Liver (tissue), 8 donors: ENCODE measurements at regions not wholly inside any gene's neighbourhood (a gene's known extent, or its start where the extent isn't known, plus 50 kb on each side); places are given as distances from the start of the nearest gene placed in this dataset.

Source experiments
- DNase-seq: peaks from one replicate; pipeline ENCODE4 v3.0.0-alpha.2; 2017; ENCODE audit warnings: low spot score
- H3K27ac ChIP-seq, 2 donors: one replicate each; pipeline ENCODE4 v1.7.0; 2013; ENCODE audit warnings: inconsistent platforms in 2 of 2, low read length in 2 of 2, control low read depth in 1 of 2, low read depth in 1 of 2, mild to moderate bottlenecking in 1 of 2
- H3K27me3 ChIP-seq, 4 donors: one replicate each; pipeline versions ENCODE4 v1.6.1 to v1.7.0; 2013; ENCODE audit warnings: low read length in 3 of 4, inconsistent platforms in 1 of 4, mild to moderate bottlenecking in 1 of 4, moderate library complexity in 1 of 4; ENCODE audit not compliant: control insufficient read depth in 4 of 4, insufficient read depth in 4 of 4
- H3K36me3 ChIP-seq, 4 donors: one replicate each; pipeline versions ENCODE4 v1.6.1 to v1.7.0; 2013; ENCODE audit warnings: low read length in 3 of 4, mild to moderate bottlenecking in 3 of 4, low read depth in 1 of 4, moderate library complexity in 1 of 4; ENCODE audit not compliant: control insufficient read depth in 4 of 4, insufficient read depth in 3 of 4
- H3K4me1 ChIP-seq, 4 donors: one replicate each; pipeline versions ENCODE4 v1.6.1 to v1.7.0; 2013; ENCODE audit warnings: low read length in 3 of 4, mild to moderate bottlenecking in 3 of 4, moderate library complexity in 1 of 4; ENCODE audit not compliant: control insufficient read depth in 4 of 4, insufficient read depth in 4 of 4
- H3K4me3 ChIP-seq, 3 donors: one replicate each; pipeline versions ENCODE4 v1.6.1 to v1.7.0; 2013; ENCODE audit warnings: low read length in 3 of 3, control low read depth in 1 of 3, low read depth in 1 of 3, mild to moderate bottlenecking in 1 of 3
- H3K9ac ChIP-seq, 2 donors: one replicate each; pipeline ENCODE4 v1.7.0; 2013; ENCODE audit warnings: low read length in 2 of 2, mild to moderate bottlenecking in 2 of 2, moderate library complexity in 2 of 2, control low read depth in 1 of 2, low read depth in 1 of 2
- H3K9me3 ChIP-seq, 4 donors: one replicate each; pipeline versions ENCODE4 v1.6.1 to v1.7.0; 2013; ENCODE audit warnings: low read length in 3 of 4; ENCODE audit not compliant: control insufficient read depth in 4 of 4
- CTCF ChIP-seq: fragments of 150-350 bp; IDR thresholded peaks from 2 replicates; pipeline ENCODE4 v1.5.1; 2017; ENCODE audit warnings: improper control_type of control experiment, low read depth, low read length; ENCODE audit not compliant: missing input control
- EGR1 ChIP-seq, 2 donors: IDR thresholded peaks; 2 replicates each; pipeline ENCODE4 v1.6.1; 2016 to 2018; ENCODE audit warnings: antibody characterized with exemption in 2 of 2, low read depth in 2 of 2
- FOXA1 ChIP-seq: IDR thresholded peaks from 2 replicates; pipeline ENCODE4 v1.6.1; 2016; ENCODE audit warnings: antibody characterized with exemption
- FOXA2 ChIP-seq: IDR thresholded peaks from 2 replicates; pipeline ENCODE4 v1.6.1; 2016; ENCODE audit warnings: antibody characterized with exemption
- HNF4A ChIP-seq, 2 donors: conservative IDR thresholded peaks; 2 replicates each; pipeline ENCODE4 v1.6.1; 2016; ENCODE audit warnings: antibody characterized with exemption in 2 of 2, mild to moderate bottlenecking in 2 of 2
- HNF4G ChIP-seq: IDR thresholded peaks from 2 replicates; pipeline ENCODE4 v1.6.1; 2016; ENCODE audit warnings: antibody characterized with exemption
- MAX ChIP-seq: IDR thresholded peaks from 2 replicates; pipeline ENCODE4 v1.6.1; 2016; ENCODE audit warnings: antibody characterized with exemption
- NR2F2 ChIP-seq: IDR thresholded peaks from 2 replicates; pipeline ENCODE4 v1.6.1; 2016; ENCODE audit warnings: antibody characterized with exemption
- REST ChIP-seq: IDR thresholded peaks from 2 replicates; pipeline ENCODE4 v1.6.1; 2016; ENCODE audit warnings: antibody characterized with exemption, mild to moderate bottlenecking
- RXRA ChIP-seq, 2 donors: IDR thresholded peaks; 2 replicates each; pipeline ENCODE4 v1.6.1; 2017 to 2018; ENCODE audit warnings: antibody characterized with exemption in 2 of 2, mild to moderate bottlenecking in 1 of 2
- SP1 ChIP-seq: IDR thresholded peaks from 2 replicates; pipeline ENCODE4 v1.6.1; 2018; ENCODE audit warnings: antibody characterized with exemption, mild to moderate bottlenecking
- YY1 ChIP-seq: IDR thresholded peaks from 2 replicates; pipeline ENCODE4 v1.6.1; 2016; ENCODE audit warnings: antibody characterized with exemption, mild to moderate bottlenecking
- ZBTB33 ChIP-seq: IDR thresholded peaks from 2 replicates; pipeline ENCODE4 v1.6.1; 2016; ENCODE audit warnings: antibody characterized with exemption
- WGBS: extraction: QIAGEN DNeasy Blood & Tissue Kit; methylation state at CpG from one replicate; pipeline ENCODE4 v1.1.7; 2013; 5-methylcytosine and 5-hydroxymethylcytosine counted together
- donor health status: healthy.
- donor health status: healthy.
- donor health status: healthy.
- donor health status: healthy.
- donor health status: healthy.

- Histone ChIP-seq H3K27me3 (no peaks in the 10 kb centered on the region), H3K27ac (no peak overlapping the region), H3K9me3 (peaks cover 0 to 2% (median 0%) of the 10 kb centered on the region in 4 donors), H3K4me1 (no peaks in the 10 kb centered on the region), H3K4me3 (no peak overlapping the region), H3K9ac (no peak overlapping the region), H3K36me3 (no peaks in the 10 kb centered on the region)
- TF ChIP-seq REST (no peak), FOXA2 (no peak), ZBTB33 (no peak), EGR1 (IDR thresholded peaks at IDR 0.05; ENCODE audit: low read depth in 2 of 2) (no peak), YY1 (no peak), RXRA (IDR thresholded peaks at IDR 0.05) (no peak), NR2F2 (no peak), FOXA1 (no peak), SP1 (no peak)
- 78% methylated on average over 5 of the region's 5 CpGs for WGBS
- no peak for DNase-seq
These were observed 269.5 kb upstream of the GBE1 start for GRCh38 chr3:82030916-82031315.

- peaks cover 0 to 7% (median under 1%) of the 10 kb centered on the region in 4 donors for H3K9me3 ChIP-seq
- no peak overlapping the region for H3K9ac ChIP-seq
These were observed 261.4 kb upstream of the GBE1 start for GRCh38 chr3:82022836-82023235.

More at GRCh38 chr3:82022836-82023235, 261.4 kb upstream of the GBE1 start:
- TF ChIP-seq CTCF (no peak), SP1 (no peak), NR2F2 (no peak), RXRA (IDR thresholded peaks at IDR 0.05) (no peak), HNF4G (no peak), MAX (no peak), HNF4A (conservative IDR thresholded peaks at IDR 0.05) (no peak), FOXA2 (no peak), YY1 (no peak)
- H3K4me1 ChIP-seq = no peaks in the 10 kb centered on the region
- H3K27ac ChIP-seq = no peak overlapping the region
- H3K36me3 ChIP-seq = no peaks in the 10 kb centered on the region
- no peaks in the 10 kb centered on the region for H3K27me3 ChIP-seq
- H3K4me3 ChIP-seq = no peak overlapping the region
- WGBS = 84% methylated on average over 3 of the region's 3 CpGs
- no peak for DNase-seq
